Activated CD8-positive, alpha-beta T cell treated with anti-CD3 and anti-CD28 coated beads for 36 hours (primary cell): ENCODE measurements at regions not wholly inside any gene's neighbourhood (a gene's known extent, or its start where the extent isn't known, plus 50 kb on each side); places are given as distances from the start of the nearest gene placed in this dataset.

Experiments
- ATAC-seq: fragments of 200-7000 bp; cut with Tn5 transposase; one replicate; pipeline ENCODE4 v1.10.0; 2021; ENCODE audit warnings: mild to moderate bottlenecking, moderate library complexity
- CTCF ChIA-PET: fragments of 350-600 bp; sonication (Branson Sonifier 250); formaldehyde crosslinking; loops from one replicate; lab custom pipeline; 2021; ENCODE audit warnings: antibody characterized with exemption; lab: Charles Lee
- POLR2A ChIA-PET: fragments of 350-600 bp; sonication (Branson Sonifier 250); formaldehyde crosslinking; loops from one replicate; lab custom pipeline; 2021; ENCODE audit warnings: antibody characterized with exemption; lab: Charles Lee
- DNase-seq: peaks from one replicate; pipeline ENCODE4 v3.0.0-alpha.2; 2020
- H3K27ac Mint-ChIP-seq: one replicate; pipeline ENCODE4 v1.8.0; 2021; ENCODE audit warnings: mild to moderate bottlenecking, mixed read lengths
- H3K27me3 Mint-ChIP-seq: one replicate; pipeline ENCODE4 v1.8.0; 2021; ENCODE audit warnings: mixed read lengths
- H3K36me3 Mint-ChIP-seq: one replicate; pipeline ENCODE4 v1.8.0; 2021; ENCODE audit warnings: low read depth, mixed read lengths
- H3K4me1 Mint-ChIP-seq: one replicate; pipeline ENCODE4 v1.8.0; 2021; ENCODE audit warnings: low read depth, mixed read lengths
- H3K4me3 Mint-ChIP-seq: one replicate; pipeline ENCODE4 v1.8.0; 2021; ENCODE audit warnings: mild to moderate bottlenecking, moderate library complexity, mixed read lengths
- H3K9me3 Mint-ChIP-seq: one replicate; pipeline ENCODE4 v1.8.0; 2021; ENCODE audit warnings: mixed read lengths
- intact Hi-C: fragments of 100-400 bp; cut with micrococcal nuclease; formaldehyde crosslinking; loops from one replicate; pipeline ENCODE4 v1.10.0; 2022
- TF ChIP-seq, protein P1 (sequence below): fragments of 200-600 bp; IDR thresholded peaks from one replicate; pipeline ENCODE4 v1.8.0; 2022; ENCODE audit warnings: antibody characterized with exemption, mild to moderate bottlenecking

DNA sequence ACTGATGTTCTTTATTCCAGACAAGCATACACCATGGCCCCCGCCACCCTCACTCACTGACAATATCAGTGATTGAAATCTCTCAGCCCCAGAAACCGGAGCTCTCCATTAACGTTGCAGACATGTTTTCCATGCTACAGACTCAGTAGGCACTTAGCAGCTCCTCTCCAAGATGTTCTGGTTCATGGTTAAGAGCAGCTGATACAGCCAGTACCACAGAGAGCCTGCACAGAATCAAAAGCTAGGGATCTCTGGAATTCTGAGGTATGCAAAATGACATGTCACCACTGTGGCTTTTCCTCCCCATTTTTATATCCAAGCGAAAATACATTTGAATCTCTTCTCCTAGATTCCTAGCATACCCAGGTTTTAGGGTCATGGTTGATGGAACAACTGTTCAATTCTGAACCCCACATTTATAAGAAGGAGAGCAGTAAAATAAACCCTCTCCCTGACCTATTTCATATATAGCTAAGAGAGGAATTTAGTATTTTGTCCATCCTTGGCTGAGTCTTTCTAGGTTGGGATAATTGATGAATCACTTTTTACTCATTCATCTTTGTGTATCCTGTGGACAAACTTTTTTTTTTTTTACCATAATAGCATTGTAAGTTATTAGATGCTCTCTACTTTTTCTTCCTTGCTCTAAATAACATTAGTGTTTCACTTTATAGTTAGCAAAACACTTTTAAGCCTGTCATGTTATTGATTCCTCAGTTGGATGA, 488.4 kb upstream of the PIK3C3 start:
- Mint-ChIP-seq H3K27ac (no peak overlapping the region), H3K9me3 (peaks cover 14% of the 10 kb centered on the region), H3K36me3 (no peaks in the 10 kb centered on the region), H3K4me1 (no peaks in the 10 kb centered on the region), H3K4me3 (no peak overlapping the region), H3K27me3 (no peaks in the 10 kb centered on the region)
- TF ChIP-seq, protein P1, sequence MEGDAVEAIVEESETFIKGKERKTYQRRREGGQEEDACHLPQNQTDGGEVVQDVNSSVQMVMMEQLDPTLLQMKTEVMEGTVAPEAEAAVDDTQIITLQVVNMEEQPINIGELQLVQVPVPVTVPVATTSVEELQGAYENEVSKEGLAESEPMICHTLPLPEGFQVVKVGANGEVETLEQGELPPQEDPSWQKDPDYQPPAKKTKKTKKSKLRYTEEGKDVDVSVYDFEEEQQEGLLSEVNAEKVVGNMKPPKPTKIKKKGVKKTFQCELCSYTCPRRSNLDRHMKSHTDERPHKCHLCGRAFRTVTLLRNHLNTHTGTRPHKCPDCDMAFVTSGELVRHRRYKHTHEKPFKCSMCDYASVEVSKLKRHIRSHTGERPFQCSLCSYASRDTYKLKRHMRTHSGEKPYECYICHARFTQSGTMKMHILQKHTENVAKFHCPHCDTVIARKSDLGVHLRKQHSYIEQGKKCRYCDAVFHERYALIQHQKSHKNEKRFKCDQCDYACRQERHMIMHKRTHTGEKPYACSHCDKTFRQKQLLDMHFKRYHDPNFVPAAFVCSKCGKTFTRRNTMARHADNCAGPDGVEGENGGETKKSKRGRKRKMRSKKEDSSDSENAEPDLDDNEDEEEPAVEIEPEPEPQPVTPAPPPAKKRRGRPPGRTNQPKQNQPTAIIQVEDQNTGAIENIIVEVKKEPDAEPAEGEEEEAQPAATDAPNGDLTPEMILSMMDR = no peak
- POLR2A ChIA-PET = no interaction called here
- DNase-seq (no peak), ATAC-seq (no peak)
- intact Hi-C loops = no loop called here
- CTCF ChIA-PET = no interaction called here

DNA sequence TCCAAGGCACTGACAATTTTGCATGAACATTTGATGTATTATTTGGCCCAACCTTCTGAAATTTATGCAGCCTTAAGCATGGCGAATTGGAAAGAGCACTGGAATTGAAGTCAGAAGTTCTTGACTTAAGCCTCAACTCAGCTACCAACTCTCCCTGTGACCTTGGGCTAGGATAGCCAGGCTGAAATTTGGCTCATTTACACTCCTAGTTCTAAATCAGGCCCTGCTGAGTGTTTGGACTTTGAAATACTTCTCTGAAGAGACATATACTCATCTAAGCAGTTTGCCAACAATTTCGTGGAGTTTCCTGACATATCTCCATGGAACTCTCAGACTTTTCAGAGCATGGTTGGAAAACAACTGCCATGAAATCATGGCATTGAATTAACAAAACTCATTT, 489.6 kb upstream of the PIK3C3 start:
- TF ChIP-seq, protein P1 = no peak
- Mint-ChIP-seq H3K4me1 (no peaks in the 10 kb centered on the region), H3K27me3 (no peaks in the 10 kb centered on the region), H3K4me3 (no peak overlapping the region), H3K27ac (no peak overlapping the region), H3K9me3 (peaks cover 17% of the 10 kb centered on the region), H3K36me3 (no peaks in the 10 kb centered on the region)
- ATAC-seq = no peak
- CTCF ChIA-PET = no interaction called here
- POLR2A ChIA-PET = no interaction called here
- DNase-seq = no peak
- intact Hi-C loops = no loop called here

DNA sequence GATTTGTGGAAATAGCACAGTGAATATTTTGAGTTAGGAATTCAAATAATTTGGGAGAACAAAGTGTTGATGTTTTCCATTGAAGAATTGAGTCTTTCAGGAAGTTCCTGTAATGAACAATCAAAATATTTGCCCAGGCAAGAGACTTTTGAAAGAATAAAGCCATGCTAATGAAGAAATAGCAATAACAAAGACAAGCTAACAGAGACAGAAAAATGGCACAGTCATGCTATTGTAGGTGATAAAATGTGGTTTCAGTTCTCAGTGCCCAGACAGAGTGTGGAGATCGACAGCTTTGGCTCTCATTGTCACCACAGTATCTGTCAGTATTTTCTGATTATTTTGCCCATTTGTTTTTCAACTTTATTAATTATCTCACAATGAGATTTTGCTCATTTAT, 490.8 kb upstream of the PIK3C3 start:
- no peak for ATAC-seq
- H3K36me3 Mint-ChIP-seq = no peaks in the 10 kb centered on the region
- no peak overlapping the region for H3K4me3 Mint-ChIP-seq
- CTCF ChIA-PET = no interaction called here
- H3K27me3 Mint-ChIP-seq = no peaks in the 10 kb centered on the region
- POLR2A ChIA-PET = no interaction called here
- H3K4me1 Mint-ChIP-seq = no peaks in the 10 kb centered on the region
- TF ChIP-seq, protein P1 = no peak
- H3K27ac Mint-ChIP-seq = no peak overlapping the region
- DNase-seq = no peak
- intact Hi-C loops = no loop called here
- peaks cover 17% of the 10 kb centered on the region for H3K9me3 Mint-ChIP-seq

DNA sequence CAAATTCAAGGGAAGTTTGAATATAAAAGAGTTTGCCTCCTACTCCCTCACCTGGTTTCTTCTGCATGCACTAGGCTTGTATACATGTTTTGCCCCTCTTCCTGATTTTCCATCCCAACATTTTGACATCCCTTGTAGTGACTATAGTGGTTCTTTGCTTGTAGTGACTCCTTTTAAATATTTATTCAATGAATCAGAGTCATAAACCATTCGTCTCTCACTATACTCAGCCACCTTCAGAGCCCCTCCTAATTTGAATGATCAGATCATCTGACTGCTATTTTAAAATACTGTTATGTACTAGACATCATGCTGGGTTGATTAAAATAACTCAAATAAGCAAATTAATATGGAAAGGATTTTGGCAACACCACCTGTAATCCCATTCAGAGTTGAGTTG, 492.1 kb upstream of the PIK3C3 start:
- CTCF ChIA-PET = no interaction called here
- no peak for ATAC-seq
- H3K4me1 Mint-ChIP-seq = no peaks in the 10 kb centered on the region
- H3K4me3 Mint-ChIP-seq = no peak overlapping the region
- POLR2A ChIA-PET = no interaction called here
- H3K36me3 Mint-ChIP-seq = no peaks in the 10 kb centered on the region
- H3K27ac Mint-ChIP-seq = no peak overlapping the region
- H3K27me3 Mint-ChIP-seq = no peaks in the 10 kb centered on the region
- H3K9me3 Mint-ChIP-seq = peaks cover 14% of the 10 kb centered on the region
- DNase-seq = no peak
- TF ChIP-seq, protein P1 = no peak
- intact Hi-C loops = no loop called here

DNA sequence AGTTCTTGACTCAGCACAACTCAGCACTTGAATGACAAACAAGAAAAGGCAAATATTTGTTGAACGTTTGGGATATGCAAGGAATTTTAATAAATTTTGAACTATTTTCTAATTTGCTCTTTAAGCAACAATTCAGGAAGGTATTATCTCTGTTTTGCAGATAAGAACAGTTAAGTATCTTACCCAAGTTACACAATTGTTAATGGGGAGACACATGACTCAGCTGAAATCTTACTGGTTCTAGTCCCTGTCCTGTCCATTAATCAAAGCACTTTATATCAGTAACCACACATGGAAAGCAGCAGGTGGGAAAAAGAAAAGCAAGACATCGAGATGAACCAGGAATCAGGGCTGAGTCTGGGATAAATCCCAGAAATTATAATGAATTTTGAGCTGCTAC, 493.9 kb upstream of the PIK3C3 start:
- no peak for ATAC-seq
- TF ChIP-seq, protein P1 = no peak
- Mint-ChIP-seq H3K27ac (no peak overlapping the region), H3K4me1 (no peaks in the 10 kb centered on the region), H3K9me3 (peaks cover 9% of the 10 kb centered on the region), H3K4me3 (no peak overlapping the region), H3K36me3 (no peaks in the 10 kb centered on the region), H3K27me3 (no peaks in the 10 kb centered on the region)
- ChIA-PET CTCF (no interaction called here), POLR2A (no interaction called here)
- intact Hi-C loops = no loop called here
- DNase-seq = no peak
